Naive thymus-derived CD4-positive, alpha-beta T cell (primary cell): ENCODE measurements at regions not wholly inside any gene's neighbourhood (a gene's known extent, or its start where the extent isn't known, plus 50 kb on each side); places are given as distances from the start of the nearest gene placed in this dataset.

Experiments
- ATAC-seq: fragments of 150-1000 bp; cut with Tn5 transposase; 2 replicates; pipeline ENCODE4 v1.10.0; 2021; ENCODE audit warnings: mild to moderate bottlenecking, moderate library complexity
- CTCF ChIA-PET: fragments of 350-600 bp; sonication (Branson Sonifier 250); formaldehyde crosslinking; loops from one replicate; lab custom pipeline; 2021; ENCODE audit warnings: antibody characterized with exemption; lab: Charles Lee
- POLR2A ChIA-PET: fragments of 350-600 bp; sonication (Branson Sonifier 250); formaldehyde crosslinking; loops from one replicate; lab custom pipeline; 2021; ENCODE audit warnings: antibody characterized with exemption, inconsistent platforms; lab: Charles Lee
- DNase-seq, 9 donors: peaks; one replicate each; pipeline versions ENCODE4 v3.0.0 to v3.0.0-alpha.2; 2020 to 2022; ENCODE audit warnings: mixed read lengths in 1 of 9
- H3K27ac ChIP-seq: one replicate; pipeline ENCODE4 v1.7.0; 2013; ENCODE audit warnings: mild to moderate bottlenecking, low read depth, low read length, moderate library complexity
- H3K27me3 ChIP-seq, 2 donors: one replicate each; pipeline ENCODE4 v1.7.0; 2013; ENCODE audit warnings: low read length in 2 of 2, mild to moderate bottlenecking in 2 of 2, moderate library complexity in 2 of 2; ENCODE audit not compliant: control insufficient read depth in 2 of 2, insufficient read depth in 2 of 2
- H3K36me3 ChIP-seq, 3 experiments: 1 replicate in 2 of 3; 2 replicates in 1 of 3; pipeline ENCODE4 v1.7.0; 2013; ENCODE audit warnings: low read length in 3 of 3, mild to moderate bottlenecking in 3 of 3, moderate library complexity in 1 of 3; ENCODE audit not compliant: insufficient read depth in 3 of 3, control insufficient read depth in 2 of 3
- H3K4me1 ChIP-seq, 2 donors: one replicate each; pipeline ENCODE4 v1.7.0; 2013; ENCODE audit warnings: low read length in 2 of 2, mild to moderate bottlenecking in 2 of 2, moderate library complexity in 1 of 2; ENCODE audit not compliant: control insufficient read depth in 2 of 2, insufficient read depth in 2 of 2
- H3K4me3 ChIP-seq: 2 replicates; pipeline ENCODE4 v1.7.0; 2013; ENCODE audit warnings: mild to moderate bottlenecking, low read length
- H3K9me3 ChIP-seq, 3 experiments: 1 replicate in 2 of 3; 2 replicates in 1 of 3; pipeline ENCODE4 v1.7.0; 2013; ENCODE audit warnings: low read length in 3 of 3; ENCODE audit not compliant: control insufficient read depth in 2 of 3
- H3K27ac Mint-ChIP-seq, 9 donors: one replicate each; pipeline ENCODE4 v1.8.0; 2020 to 2022; ENCODE audit warnings: mixed read lengths in 9 of 9, mild to moderate bottlenecking in 8 of 9, moderate library complexity in 5 of 9, inconsistent platforms in 2 of 9
- H3K27me3 Mint-ChIP-seq, 5 donors: one replicate each; pipeline ENCODE4 v1.8.0; 2021 to 2022; ENCODE audit warnings: mixed read lengths in 5 of 5, mild to moderate bottlenecking in 1 of 5
- H3K36me3 Mint-ChIP-seq, 5 donors: one replicate each; pipeline ENCODE4 v1.8.0; 2020 to 2022; ENCODE audit warnings: mixed read lengths in 5 of 5, mild to moderate bottlenecking in 3 of 5, inconsistent platforms in 1 of 5
- H3K4me1 Mint-ChIP-seq, 7 donors: one replicate each; pipeline ENCODE4 v1.8.0; 2020 to 2022; ENCODE audit warnings: mixed read lengths in 7 of 7, mild to moderate bottlenecking in 3 of 7, inconsistent platforms in 1 of 7
- H3K4me3 Mint-ChIP-seq, 10 donors: one replicate each; pipeline ENCODE4 v1.8.0; 2020 to 2022; ENCODE audit warnings: mild to moderate bottlenecking in 10 of 10, mixed read lengths in 10 of 10, moderate library complexity in 6 of 10, inconsistent platforms in 2 of 10
- H3K9me3 Mint-ChIP-seq, 11 donors: one replicate each; pipeline ENCODE4 v1.8.0; 2020 to 2022; ENCODE audit warnings: mixed read lengths in 11 of 11, mild to moderate bottlenecking in 4 of 11, inconsistent platforms in 1 of 11, moderate library complexity in 1 of 11
- intact Hi-C, 2 donors: fragments of 100-400 bp; cut with micrococcal nuclease; formaldehyde crosslinking; loops; one replicate each; pipeline ENCODE4 v1.15.1; 2023

GRCh38 chr4:183852910-183853547, 52.1 kb upstream of the STOX2 start:
- H3K9me3 ChIP-seq: no peaks in the 10 kb centered on the region
- POLR2A ChIA-PET: no interaction called here
- peaks cover 0 to 5% (median 0%) of the 10 kb centered on the region in 11 donors for H3K9me3 Mint-ChIP-seq
- no peak overlapping the region for H3K4me3 ChIP-seq
- ATAC-seq (no peak), DNase-seq (no peak)
- H3K4me3 Mint-ChIP-seq: no peak overlapping the region
- intact Hi-C loops: no loop called here
- no peaks in the 10 kb centered on the region for H3K36me3 ChIP-seq
- no peak overlapping the region for H3K27ac Mint-ChIP-seq
- CTCF ChIA-PET: interaction anchor here (0.9 kb wide), 1 partner anchor 10 kb away, joined by 3 read pairs; no protein-coding TSS in a partner anchor
- no peaks in the 10 kb centered on the region for H3K36me3 Mint-ChIP-seq
- no peak overlapping the region for H3K27ac ChIP-seq
- no peaks in the 10 kb centered on the region for H3K27me3 ChIP-seq
- no peaks in the 10 kb centered on the region for H3K4me1 ChIP-seq
- peaks cover 0 to 2% (median 0%) of the 10 kb centered on the region in 7 donors for H3K4me1 Mint-ChIP-seq
- H3K27me3 Mint-ChIP-seq: peaks cover 4 to 33% (median 28%) of the 10 kb centered on the region in 5 donors

- intact Hi-C loops: no loop called here
- Mint-ChIP-seq H3K27ac (no peak overlapping the region), H3K4me3 (no peak overlapping the region), H3K4me1 (peaks cover 0 to 2% (median 0%) of the 10 kb centered on the region in 7 donors), H3K36me3 (no peaks in the 10 kb centered on the region), H3K9me3 (peaks cover 0 to 5% (median 0%) of the 10 kb centered on the region in 11 donors), H3K27me3 (peaks cover 4 to 35% (median 29%) of the 10 kb centered on the region in 5 donors)
- Histone ChIP-seq H3K36me3 (no peaks in the 10 kb centered on the region), H3K4me3 (no peak overlapping the region), H3K27ac (no peak overlapping the region), H3K9me3 (no peaks in the 10 kb centered on the region), H3K4me1 (no peaks in the 10 kb centered on the region), H3K27me3 (no peaks in the 10 kb centered on the region)
- ATAC-seq (no peak), DNase-seq (no peak)
- POLR2A ChIA-PET: no interaction called here
- CTCF ChIA-PET: interaction anchor here (0.9 kb wide), 1 partner anchor 9 kb away, joined by 3 read pairs; no protein-coding TSS in a partner anchor
Measured at GRCh38 chr4:183853548-183853940, 51.6 kb upstream of the STOX2 start.
